Body of pancreas (tissue), 4 donors: ENCODE measurements at regions not wholly inside any gene's neighbourhood (a gene's known extent, or its start where the extent isn't known, plus 50 kb on each side); places are given as distances from the start of the nearest gene placed in this dataset.

Experiments
- CTCF ChIP-seq, 7 experiments: fragments of 450-650 bp in 4 of 7; fragments of 200-600 bp in 3 of 7; sonication (generic) in 3 of 7; IDR thresholded peaks; one replicate each; pipeline ENCODE4 v1.5.1; 2016 to 2019; ENCODE audit warnings: antibody characterized with exemption in 7 of 7
- POLR2A ChIP-seq, 3 donors: fragments of 450-650 bp; IDR thresholded peaks; one replicate each; pipeline ENCODE4 v1.6.1; 2016; ENCODE audit warnings: antibody characterized with exemption in 3 of 3, mild to moderate bottlenecking in 2 of 3

GRCh38 chr17:54793271-54793670, 107.4 kb upstream of the TOM1L1 start:
- no peak for TF ChIP-seq CTCF (IDR thresholded peaks at IDR 0.05)
- TF ChIP-seq POLR2A (IDR thresholded peaks at IDR 0.05), result no peak
